ENCODE measurements at regions not wholly inside any gene's neighbourhood (a gene's known extent, or its start where the extent isn't known, plus 50 kb on each side); places are given as distances from the start of the nearest gene placed in this dataset.
"Not testable (repeated sequence)": the region's sequence is repeated elsewhere in the genome, so short reads cannot be mapped to it uniquely, and the experiment has no call there.

DNA sequence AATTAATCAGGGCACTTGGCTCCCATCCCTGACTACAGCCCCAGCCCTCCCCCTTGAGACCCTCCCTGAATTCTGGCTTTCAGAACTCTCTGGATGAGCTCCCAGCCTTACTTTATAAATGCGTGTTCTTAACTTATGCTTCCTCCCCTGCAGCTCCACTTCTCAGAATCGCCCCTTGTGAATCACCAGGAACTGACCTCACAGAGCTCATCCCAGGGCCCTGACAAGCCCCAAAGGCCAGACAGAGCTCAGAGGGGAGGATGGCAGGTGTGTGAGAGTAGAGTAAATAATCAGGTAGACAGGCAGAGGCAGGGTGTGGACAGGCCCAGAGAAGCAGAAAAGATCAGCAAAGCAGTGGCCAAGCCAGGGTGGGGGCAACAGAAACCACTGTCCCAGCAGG, 68.2 kb upstream of the FOXN3 start:
- DNase-seq, result no peak

- DNase-seq, result no peak
Measured at GRCh38 chr14:89484051-89484844, 67.2 kb upstream of the FOXN3 start.

DNA sequence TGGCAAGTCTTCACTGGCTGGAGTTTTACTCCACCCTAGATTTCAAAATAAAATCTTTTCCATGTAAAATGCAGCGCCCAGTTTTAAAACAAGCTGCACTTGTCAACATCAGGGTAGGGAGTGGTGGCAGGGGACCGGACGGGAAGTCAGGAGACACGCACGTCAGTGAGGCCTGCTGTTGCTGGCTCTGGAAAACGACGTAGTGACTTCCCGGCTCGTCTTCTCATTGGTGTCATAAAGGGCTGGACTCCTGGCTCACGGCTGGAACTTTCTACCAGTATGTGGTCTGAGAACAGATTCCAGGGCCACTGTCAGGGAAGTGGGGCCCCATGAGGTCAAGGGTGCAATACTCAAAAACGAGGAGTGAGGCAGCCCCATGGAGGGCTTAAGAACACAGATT, 64.2 kb upstream of the FOXN3 start:
- no peak for DNase-seq

GRCh38 chr14:89480278-89480677, 63.2 kb upstream of the FOXN3 start:
- no peak for DNase-seq

DNA sequence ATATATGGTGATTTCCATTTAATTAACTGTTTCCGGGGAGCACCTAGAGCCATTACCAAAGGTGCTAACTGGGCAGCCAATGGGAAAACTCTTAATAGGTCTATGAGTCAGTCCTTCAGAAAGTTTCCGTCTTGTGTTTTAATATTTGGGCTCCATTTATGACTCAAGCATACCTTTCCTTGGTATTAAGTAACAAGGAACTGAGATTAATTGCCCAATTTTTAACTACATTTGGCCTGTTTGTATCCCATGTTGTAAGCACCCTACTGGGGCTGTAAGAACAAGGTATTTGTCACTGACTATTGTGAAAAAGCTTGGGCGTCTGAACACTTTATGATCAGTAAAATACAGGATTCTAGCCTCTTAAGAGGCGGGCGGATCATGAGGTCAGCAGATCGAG, 62.8 kb upstream of the FOXN3 start:
- no peak for DNase-seq

GRCh38 chr14:89477391-89477790, 60.4 kb upstream of the FOXN3 start:
- no peak for DNase-seq

GRCh38 chr14:89476354-89476896, 59.4 kb upstream of the FOXN3 start:
- DNase-seq, result no peak

- no peak for DNase-seq
Measured at GRCh38 chr14:89474464-89474863, 57.4 kb upstream of the FOXN3 start.

GRCh38 chr14:89473989-89474388, 57.0 kb upstream of the FOXN3 start:
- DNase-seq, result no peak

DNA sequence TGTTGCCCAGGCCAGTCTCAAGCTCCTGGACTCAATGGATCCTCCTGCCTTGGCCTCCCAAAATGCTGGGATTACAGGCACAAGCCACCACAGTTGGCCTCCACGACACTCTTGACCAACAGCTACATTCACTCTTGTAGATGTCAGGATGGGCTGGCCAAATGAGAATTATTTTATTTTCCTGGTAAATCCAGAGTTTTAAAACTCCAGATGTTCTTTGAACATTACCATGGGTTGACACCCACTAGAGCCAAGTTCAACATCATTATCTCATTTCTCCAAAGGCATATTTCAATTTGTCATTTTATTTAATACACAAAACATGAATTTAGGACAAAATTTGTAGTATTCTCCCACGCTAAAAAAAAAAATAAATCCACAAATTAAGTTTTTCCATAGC, 56.5 kb upstream of the FOXN3 start:
- DNase-seq, result no peak

DNA sequence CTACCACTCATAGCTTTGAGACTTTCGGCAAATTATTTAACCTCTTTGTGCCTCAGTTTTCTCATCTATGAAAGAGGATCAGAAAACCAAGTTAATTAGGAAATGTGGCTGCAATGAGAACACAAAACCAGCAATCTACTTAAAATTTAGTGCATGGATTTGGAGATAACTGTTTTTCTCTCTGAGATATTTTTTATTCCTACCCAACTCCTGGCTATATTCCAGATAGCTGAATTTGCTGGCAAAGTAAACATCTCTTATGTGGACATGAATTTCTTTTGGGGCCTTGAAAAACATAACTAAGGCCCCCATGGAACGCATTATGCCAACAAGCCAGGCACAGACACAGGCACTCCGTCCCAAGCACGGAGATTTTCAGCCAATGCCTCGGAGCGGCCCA, 53.4 kb upstream of the FOXN3 start:
- DNase-seq, result no peak

DNA sequence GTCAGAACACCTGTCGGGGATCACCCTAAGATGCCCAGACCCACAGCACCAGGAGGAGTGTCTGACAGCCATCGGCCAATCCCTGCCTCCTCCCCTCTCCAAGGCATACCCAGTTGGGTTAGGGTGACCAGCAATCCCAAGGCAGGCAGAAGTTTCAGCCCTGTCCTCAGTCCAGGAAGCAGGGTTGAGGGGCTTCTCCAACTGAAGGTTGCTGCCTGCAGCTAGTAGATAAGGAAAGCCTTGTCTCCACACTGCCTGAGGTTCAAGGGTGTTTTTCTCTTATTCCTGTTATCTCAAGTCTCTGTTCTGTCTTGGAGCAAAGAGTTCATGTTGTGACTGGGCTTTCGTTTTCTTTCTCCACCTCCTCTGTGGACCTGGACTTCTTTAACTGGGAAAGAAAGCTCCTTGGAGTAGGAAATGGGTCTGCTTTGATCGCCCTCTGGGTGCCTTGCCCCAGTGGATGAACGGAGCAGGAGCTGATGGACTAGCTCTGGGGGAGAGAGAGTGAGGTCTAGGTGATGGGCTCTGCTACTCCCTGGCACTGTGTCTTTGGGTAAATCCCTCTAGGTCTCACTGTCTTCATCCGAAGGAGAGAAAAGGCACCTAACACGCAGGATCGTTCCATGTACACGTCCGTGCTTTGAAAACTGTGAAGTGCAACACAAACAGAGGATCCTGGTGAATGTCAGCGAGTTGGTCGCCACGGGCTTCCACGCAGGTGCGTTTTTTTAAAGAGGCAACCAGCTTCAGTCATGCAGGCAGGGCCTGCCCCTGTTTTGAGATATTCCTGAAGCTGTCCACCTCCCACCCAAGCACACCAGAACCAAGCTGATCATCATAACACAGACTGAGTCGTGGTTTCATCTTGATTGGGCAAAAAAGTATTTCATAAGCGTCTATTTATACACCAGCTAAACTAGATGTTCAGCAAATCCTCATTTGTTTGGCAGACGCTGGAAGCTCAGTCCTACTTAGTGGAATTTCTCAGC, 52.5 kb upstream of the FOXN3 start:
- no peak for DNase-seq

GRCh38 chr14:89468566-89468965, 51.5 kb upstream of the FOXN3 start:
- no peak for DNase-seq

- not testable (repeated sequence) for DNase-seq
Measured at GRCh38 chr14:89468030-89468429, 51.0 kb upstream of the FOXN3 start.

DNA sequence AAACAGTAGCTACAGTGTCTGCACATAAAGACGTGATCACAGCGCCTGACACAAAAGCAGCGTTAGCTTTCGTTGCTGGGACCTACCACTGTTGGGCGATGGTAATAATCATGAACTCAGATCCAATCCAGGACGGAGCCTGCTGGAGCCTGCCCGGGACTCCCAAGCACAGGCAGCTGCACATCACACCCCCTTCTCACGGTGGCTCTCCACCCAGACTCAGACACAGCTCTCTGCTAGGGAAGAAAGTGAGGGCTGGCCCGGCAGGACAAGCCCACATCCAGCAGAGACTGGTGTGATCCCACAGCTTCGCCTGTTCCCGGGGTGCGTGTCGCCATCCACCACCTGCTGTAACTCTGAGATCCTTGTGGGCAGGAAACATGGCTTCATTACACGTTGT, 49.9 kb upstream of the FOXN3 start:
- no peak for DNase-seq

Measured in stimulated activated CD4-positive, alpha-beta T cell treated with anti-CD3 and anti-CD28 coated beads, Interleukin-15, amount 100 ng/mL, for 24 hours (primary cell).